Astrocyte (in vitro differentiated cells and primary cell): ENCODE measurements at regions not wholly inside any gene's neighbourhood (a gene's known extent, or its start where the extent isn't known, plus 50 kb on each side); places are given as distances from the start of the nearest gene placed in this dataset.

Experiments used
- EZH2 ChIP-seq: IDR thresholded peaks from 2 replicates; pipeline ENCODE4 v1.6.1; 2012; ENCODE audit warnings: mild to moderate bottlenecking, low read length, inconsistent platforms; ENCODE audit not compliant: insufficient read depth
- TF ChIP-seq, protein P1 (sequence below): IDR thresholded peaks from 2 replicates; pipeline ENCODE4 v1.5.1; 2011; ENCODE audit warnings: low read depth, mild to moderate bottlenecking, inconsistent platforms, low read length, moderate library complexity; ENCODE audit not compliant: insufficient read depth

DNA sequence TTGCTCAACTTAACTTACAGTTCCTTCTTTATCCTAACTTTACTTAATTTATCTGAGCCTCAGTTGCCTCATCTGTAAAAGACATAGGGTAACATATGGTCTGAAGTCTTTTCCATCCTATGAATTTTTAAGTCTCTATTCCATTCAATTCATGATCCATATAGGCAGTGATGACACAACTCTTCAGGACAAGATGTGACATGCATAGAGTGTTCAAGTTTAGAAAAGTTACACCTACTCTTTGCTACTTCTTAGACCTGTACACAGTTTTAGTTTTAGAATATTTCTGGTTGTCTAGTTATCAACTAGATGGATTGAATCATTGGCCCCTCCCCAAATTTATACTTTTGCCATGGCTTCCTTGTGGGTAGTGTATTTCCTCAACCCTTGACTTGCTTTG is 50.7 kb upstream of the ELL2 start:
- TF ChIP-seq EZH2 = no peak
- TF ChIP-seq, protein P1, sequence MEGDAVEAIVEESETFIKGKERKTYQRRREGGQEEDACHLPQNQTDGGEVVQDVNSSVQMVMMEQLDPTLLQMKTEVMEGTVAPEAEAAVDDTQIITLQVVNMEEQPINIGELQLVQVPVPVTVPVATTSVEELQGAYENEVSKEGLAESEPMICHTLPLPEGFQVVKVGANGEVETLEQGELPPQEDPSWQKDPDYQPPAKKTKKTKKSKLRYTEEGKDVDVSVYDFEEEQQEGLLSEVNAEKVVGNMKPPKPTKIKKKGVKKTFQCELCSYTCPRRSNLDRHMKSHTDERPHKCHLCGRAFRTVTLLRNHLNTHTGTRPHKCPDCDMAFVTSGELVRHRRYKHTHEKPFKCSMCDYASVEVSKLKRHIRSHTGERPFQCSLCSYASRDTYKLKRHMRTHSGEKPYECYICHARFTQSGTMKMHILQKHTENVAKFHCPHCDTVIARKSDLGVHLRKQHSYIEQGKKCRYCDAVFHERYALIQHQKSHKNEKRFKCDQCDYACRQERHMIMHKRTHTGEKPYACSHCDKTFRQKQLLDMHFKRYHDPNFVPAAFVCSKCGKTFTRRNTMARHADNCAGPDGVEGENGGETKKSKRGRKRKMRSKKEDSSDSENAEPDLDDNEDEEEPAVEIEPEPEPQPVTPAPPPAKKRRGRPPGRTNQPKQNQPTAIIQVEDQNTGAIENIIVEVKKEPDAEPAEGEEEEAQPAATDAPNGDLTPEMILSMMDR = no peak
